Adrenal gland (tissue), 5 donors: ENCODE measurements at regions not wholly inside any gene's neighbourhood (a gene's known extent, or its start where the extent isn't known, plus 50 kb on each side); places are given as distances from the start of the nearest gene placed in this dataset.

ENCODE experiments used
- CTCF ChIP-seq, 6 experiments: fragments of 450-650 bp in 4 of 6; fragments of 200-600 bp in 2 of 6; sonication (generic) in 1 of 6; IDR thresholded peaks; 1 replicate in 5 of 6; 2 replicates in 1 of 6; pipeline versions ENCODE4 v1.5.1 to v1.8.0; 2016 to 2021; ENCODE audit warnings: antibody characterized with exemption in 6 of 6, mild to moderate bottlenecking in 2 of 6, moderate library complexity in 1 of 6
- POLR2A ChIP-seq, 2 donors: fragments of 450-650 bp; IDR thresholded peaks; one replicate each; pipeline ENCODE4 v1.6.1; 2017; ENCODE audit warnings: antibody characterized with exemption in 2 of 2, mild to moderate bottlenecking in 2 of 2, moderate library complexity in 1 of 2
- donor health status: DM: no; HTN: no; CAD: no.

- no peak for TF ChIP-seq CTCF (IDR thresholded peaks at IDR 0.05)
- TF ChIP-seq POLR2A (IDR thresholded peaks at IDR 0.05), result no peak
Observed at GRCh38 chr10:30756896-30757295, 127.3 kb upstream of the LYZL2 start.
